ENCODE measurements at regions not wholly inside any gene's neighbourhood (a gene's known extent, or its start where the extent isn't known, plus 50 kb on each side); places are given as distances from the start of the nearest gene placed in this dataset.

- no peak for DNase-seq (ENCODE audit: low spot score)
These were observed 52.2 kb upstream of the PAX6 start for GRCh38 chr11:31863170-31863832.

- DNase-seq (ENCODE audit: low spot score) = no peak
These were observed 49.9 kb upstream of the PAX6 start for GRCh38 chr11:31861011-31861410.

Data from H4 (cell line).